Left lobe of liver (tissue), 2 donors: ENCODE measurements at regions not wholly inside any gene's neighbourhood (a gene's known extent, or its start where the extent isn't known, plus 50 kb on each side); places are given as distances from the start of the nearest gene placed in this dataset.
"Not testable (repeated sequence)": the region's sequence is repeated elsewhere in the genome, so short reads cannot be mapped to it uniquely, and the experiment has no call there.

Experiments
- ATAC-seq: fragments of 200-7000 bp; cut with Tn5 transposase; one replicate; pipeline ENCODE4 v1.9.1; 2020; ENCODE audit warnings: mild to moderate bottlenecking, moderate library complexity
- DNase-seq: peaks from one replicate; pipeline ENCODE4 v3.0.0-alpha.2; 2020; ENCODE audit warnings: low spot score
- donor health status: DM: no; HTN: no; CAD: no; lungs with moderate emphysema.
- donor health status: DM: no; HTN: yes; CAD: no.

DNA sequence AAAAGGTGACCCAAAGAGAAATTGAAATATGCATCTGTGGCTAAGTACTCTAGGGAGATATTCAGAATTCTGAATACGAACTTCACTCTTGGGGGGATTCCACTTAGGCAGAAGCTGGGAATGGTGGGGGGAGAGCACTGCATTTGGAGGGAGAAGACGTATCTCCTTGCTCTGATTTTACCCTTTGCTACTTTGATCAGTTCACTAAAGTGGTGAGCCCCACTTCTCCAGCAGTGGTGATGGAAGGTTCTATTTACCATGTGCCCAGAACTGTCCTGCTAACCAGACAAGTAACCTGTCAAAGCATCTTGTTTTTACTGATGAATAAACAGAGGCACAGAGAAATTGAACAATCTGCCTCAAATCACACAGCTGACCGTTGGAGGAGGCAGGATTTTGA is 483.4 kb downstream of the SIPA1L2 start:
- ATAC-seq: no peak
- no peak for DNase-seq

DNA sequence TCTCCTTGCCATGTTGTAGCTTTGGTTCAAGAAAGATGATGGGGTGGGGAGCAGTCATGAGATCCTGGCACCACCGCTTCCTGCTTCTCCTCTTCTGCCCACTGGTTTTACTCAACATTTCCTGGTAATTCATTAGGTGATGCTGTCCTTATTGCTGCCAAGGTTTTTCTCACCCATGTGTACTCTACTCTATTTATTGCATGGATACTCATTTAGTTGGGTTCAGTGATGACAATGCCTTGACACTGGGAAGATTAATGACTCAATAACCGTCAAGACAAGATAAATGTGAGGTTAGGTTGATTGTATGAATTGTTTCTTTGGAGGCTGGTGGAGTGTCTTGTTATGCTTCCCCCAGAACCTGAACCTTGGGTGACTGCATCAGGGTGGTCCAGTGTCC is 484.2 kb downstream of the SIPA1L2 start:
- DNase-seq (no peak), ATAC-seq (no peak)

DNA sequence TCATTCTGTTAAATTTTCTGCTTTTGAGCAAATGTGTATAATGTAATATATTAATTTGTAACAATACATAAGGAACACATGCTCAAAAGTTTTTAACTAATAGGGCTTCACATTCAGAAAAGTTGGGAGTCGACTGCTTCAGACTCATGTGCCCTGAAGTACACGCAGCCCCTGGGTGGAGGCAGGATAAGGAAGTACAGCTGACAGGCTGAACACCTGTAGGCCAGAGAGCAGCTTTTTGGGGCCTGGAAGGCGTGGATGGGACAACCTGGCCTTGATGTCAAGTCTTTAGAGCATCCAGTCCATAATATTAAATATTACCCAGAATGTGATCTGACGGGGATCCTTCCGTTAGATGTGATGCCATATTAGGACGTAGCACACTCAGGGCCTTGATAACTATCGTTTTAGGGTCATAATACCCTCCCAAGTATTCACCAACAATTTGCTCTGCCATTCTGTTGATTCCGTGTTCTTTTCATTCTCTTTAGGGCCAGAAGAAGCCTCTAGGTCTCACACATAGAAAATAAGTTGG is 485.2 kb downstream of the SIPA1L2 start:
- DNase-seq (no peak), ATAC-seq (no peak)

DNA sequence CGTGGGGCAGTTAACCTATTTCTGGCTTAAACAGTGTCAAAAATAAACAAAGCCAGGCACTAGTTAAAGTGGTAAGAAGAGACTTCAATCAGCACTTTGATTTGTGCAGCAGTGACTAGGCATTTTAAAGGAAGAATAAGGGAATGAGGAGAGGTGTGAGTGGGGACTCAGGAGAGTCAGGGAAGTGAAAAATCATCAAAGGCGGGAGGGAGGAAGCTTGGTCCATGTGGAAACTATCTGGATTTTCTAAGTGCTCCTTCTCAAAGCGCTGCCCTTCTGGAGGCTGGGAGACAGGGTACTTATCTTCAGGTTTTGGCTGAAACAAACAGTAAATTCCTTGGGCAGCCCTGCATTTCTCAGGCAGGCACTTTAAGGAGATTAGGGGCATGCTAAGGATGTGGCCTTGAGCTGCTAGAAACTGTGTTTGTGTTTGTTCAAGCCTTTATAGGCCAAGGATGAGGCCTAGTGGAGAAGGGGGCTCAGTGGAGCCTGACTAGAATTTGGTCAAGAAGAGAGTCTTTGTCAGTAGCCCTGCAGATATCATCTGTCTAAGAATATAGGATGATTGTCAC is 486.5 kb downstream of the SIPA1L2 start:
- no peak for DNase-seq
- ATAC-seq: no peak

DNA sequence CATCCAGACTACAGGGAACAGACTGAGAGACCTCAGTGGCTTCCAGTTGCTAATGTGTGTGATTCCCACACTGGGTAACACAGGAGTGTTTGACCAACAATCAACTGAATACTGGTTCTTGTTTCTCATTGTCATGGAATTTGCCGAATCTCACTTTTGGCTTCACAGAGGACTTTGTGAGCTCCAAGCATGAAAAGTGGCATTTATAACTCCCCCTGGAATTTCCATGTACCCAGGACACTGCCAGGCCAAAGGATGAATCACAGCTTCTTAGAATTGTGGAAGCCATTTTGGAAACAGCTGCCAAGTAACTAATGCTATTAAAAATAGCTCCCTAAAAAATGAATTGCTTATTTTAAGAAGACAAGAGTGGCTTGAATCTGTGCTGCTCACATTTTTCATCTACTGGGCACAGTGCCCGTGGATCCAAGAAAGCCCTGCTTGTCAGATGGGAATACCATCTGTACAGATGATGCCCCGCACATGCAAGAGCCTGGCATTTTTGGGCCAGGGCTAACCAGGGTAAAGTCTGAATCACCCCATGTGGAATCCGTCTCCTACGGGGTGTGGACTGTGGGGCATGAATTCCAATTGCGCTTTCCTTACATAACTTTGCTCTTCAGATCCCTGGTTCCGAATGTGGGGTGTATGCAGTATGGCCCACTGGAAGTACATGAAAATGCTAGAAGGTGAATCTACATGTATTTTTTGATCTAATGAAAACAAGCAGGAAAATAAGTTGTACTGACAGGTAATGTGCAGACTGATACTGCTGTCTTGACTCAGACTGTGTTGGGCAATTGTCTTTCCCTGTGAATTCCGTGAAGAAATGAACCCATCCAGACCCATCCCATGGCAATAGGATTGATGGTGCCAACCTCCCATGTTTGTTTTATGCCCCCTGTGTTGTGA is 487.3 kb downstream of the SIPA1L2 start:
- ATAC-seq (no peak), DNase-seq (no peak)

DNA sequence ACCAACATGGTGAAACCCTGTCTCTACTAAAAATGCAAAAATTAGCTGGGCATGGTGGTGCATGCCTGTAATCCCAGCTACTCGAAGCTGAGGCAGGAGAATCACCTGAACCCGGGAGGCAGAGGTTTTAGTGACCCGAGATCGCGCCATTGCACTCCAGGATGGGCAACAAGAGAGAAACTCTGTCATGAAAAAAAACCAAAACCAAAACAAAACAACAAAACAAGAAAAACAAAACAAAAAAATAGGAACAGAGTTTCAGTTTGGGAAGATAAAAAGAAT is 488.8 kb downstream of the SIPA1L2 start:
- DNase-seq, ATAC-seq: not testable (repeated sequence)

DNA sequence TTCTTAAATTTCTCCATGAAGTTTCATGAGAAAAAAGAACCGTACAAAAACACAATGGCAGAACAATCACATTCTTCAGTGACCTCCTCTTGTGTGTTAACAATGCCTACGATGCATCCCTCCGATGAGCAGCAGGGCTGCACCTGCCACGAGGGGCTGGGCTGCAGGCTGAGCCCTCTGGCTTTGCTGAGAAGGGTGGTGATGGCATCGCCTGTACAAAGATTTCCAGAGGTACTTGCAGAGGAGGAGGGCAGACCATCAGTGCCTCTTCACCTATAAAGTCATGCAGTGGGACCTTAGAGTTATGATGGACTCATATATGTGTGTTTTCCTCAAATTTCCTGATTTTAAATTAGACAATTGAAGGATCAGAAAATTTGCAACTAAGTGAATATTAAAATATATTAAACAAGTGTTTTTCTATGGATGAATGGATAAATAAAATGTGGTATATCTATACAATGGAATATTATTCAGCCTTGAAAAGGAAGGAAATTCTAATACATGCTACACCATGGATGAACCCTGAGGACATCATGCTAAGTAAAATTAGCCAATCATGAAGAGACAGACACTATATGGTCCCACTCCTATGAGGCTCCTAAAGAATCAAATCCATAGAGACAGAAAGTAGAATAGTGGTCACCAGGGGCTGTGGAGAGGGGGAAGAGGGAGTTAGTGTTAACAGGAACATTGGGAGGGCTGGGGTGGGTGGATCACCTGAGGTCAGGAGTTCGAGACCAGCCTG is 489.3 kb downstream of the SIPA1L2 start:
- ATAC-seq: no peak
- DNase-seq: no peak

DNA sequence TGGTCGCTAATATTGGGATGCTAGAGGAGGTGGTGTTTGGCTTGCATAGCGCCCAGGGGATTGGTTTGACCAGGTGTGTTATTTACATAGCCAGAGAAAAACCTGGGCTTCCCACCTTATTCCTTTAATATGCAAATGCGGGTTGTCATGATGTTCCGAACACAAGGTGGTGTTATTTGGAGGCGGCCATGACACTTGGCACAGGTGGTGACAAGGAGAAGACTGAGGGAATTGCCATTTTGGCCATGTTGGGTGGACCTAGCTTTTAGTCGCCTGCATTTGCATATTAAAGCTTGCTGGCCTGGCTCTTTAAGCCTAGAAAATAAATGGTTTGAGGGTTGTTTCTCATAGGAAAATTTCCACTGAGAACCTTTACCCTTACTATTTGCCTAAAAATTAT is 490.5 kb downstream of the SIPA1L2 start:
- DNase-seq: no peak
- ATAC-seq: no peak

DNA sequence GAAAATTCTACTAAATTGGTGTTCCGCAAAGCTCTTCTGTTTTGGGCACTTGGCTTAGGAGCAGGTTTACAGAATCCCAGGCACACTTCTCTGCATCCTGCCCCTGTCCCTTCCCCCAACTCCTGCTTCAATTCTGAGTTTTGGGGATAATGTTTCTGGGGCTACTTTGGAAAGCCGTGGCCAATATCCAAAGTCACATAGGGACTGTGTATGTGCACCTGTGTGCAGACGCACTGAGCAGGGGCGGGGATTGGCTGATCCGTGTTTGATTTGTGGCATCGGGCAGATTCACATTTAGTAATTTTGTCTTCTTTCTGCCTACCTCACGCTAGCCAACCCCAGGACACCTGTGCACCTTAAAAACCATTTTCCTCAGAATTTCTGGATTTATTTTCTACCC is 491.9 kb downstream of the SIPA1L2 start:
- ATAC-seq (no peak), DNase-seq (no peak)

DNA sequence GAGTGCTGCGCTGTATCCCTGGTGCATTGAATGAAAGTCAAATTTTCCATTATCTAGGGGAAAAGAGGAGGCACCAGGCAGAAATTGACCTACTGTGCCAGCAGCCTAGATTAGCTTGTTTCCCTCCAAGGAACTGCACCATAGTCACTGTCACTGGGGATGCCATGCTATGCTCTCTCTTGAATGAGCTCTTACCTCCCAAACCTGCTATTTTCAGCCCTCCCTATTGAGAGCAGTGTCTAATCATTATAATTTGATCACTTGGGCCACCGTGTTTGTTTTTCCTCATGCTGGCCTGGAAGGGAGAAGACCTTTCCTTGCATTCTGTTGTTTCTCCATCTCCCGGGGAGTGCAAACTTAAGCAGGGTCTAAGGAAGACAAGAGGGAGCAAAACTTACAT is 492.9 kb downstream of the SIPA1L2 start:
- ATAC-seq: no peak

DNA sequence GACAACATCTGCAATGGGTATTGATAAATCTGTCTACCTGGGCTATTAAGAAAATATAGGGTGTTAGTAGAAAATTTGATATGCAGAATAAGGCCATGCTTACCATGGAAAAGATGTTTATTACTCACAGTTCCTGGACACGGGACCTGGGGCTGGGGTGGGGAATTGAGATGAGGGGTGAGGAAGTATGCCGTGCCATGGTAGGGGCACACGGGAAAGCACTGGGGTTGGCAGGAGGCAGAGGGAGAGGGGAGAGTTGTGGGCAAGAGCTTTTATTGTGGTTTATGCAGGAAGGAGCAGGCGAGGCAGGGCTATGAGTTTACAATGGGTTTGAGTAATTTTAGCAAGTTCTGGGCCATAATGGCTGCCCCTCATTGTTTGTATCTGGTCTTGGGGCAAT is 493.8 kb downstream of the SIPA1L2 start:
- DNase-seq (no peak), ATAC-seq (no peak)

More for the DNA sequence above, 492.9 kb downstream of the SIPA1L2 start:
- DNase-seq: no peak

DNA sequence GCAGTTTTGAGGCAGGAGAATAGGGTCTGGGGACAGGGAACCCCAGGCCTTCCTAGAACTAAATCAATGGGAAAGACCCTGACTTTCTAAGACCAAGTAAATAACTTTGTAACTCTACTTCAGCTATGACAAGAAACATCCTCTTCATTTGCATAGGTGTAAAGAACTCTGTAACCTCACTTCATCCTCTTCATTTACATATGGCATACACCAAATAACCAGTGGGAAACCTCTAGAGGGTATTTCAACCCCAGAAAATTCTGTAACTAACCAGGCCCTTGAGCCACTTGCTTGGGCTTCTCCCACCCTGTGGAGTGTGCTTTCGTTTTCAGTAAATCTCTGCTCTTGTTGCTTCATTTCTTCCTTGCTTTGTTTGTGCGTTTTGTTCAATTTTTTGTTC is 495.6 kb downstream of the SIPA1L2 start:
- no peak for ATAC-seq

DNA sequence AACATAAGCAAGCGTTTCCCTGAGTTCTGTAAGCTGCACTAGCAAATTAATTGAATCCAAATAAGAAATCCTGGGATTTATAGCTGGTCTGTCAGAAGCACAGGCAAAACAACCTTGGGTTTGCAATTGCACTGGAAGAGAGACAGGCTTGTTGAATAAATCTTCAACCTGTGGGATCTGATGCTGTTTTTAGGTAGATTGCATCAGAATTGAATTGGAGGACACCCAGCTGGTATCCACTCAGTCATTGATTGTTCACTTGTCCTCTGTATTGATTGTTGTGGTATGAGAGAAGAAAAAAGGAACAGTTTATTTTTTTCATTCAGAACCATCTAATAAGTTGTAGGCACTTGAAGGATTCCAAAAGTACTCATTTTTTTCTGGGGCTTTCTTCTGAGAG is 497.4 kb downstream of the SIPA1L2 start:
- ATAC-seq (peak; percentile 51), DNase-seq (no peak)

More for the DNA sequence above, 495.6 kb downstream of the SIPA1L2 start:
- no peak for DNase-seq

DNA sequence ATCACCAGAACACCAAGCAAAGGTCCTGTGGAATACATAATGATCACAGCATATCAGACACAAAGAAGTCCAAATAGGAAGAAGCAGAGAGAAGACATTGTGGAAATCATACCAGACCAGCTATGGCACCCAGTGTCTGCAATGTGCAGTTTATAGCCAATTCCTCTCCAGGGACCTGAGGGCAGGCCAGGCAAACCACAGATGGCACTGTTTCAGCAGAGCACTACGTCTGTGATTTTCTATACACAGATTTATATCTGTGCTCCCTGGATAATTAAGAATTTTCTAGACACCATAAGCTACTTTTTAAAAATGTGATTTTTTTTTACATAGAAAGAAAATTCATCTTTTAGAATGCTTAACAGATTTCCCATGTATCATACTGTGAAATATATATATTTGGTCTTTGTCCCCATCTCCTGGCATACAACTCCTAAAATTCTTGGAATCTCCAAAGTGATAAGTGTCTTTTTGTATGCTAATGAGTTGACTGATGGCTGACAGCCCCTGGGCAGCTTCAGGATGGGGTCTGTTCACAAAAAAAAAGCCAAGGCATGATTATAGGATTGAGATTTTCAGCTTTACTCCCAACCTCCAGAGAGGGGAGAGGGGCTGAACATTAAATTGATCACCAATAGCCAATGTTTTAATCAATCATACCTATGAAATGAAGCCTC is 498.1 kb downstream of the SIPA1L2 start:
- DNase-seq (no peak), ATAC-seq (no peak)

DNA sequence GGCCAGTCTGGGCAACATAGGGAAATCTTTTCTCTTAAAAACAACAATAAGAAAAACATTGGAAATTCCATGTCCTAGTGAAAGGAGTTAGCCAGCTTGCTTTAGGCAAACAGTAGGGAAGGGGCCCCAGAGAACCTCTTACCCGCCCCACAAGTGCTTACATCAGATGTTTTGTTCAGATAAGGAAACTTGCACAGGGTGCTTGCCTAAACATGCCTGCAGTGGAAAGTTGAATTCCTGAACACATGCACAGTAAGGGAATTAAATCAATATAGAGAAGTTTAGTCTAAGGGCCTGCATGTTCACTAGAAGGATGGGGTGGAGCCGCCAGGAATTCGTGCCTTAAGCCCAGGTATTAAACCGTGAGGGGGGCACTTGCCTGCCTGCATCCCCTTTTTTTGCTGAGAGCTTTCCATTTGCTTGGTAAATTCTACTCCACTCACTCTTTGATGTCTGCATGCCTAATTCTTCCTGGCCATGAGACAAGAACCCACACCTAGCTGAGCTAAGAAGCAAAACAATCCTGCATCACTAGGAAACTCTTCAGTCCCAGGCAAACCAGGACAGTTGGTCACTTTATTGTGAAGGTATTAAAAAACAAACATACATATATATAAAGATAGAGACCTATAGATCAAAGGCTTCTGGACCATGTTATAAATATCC is 499.0 kb downstream of the SIPA1L2 start:
- ATAC-seq (no peak), DNase-seq (no peak)

DNA sequence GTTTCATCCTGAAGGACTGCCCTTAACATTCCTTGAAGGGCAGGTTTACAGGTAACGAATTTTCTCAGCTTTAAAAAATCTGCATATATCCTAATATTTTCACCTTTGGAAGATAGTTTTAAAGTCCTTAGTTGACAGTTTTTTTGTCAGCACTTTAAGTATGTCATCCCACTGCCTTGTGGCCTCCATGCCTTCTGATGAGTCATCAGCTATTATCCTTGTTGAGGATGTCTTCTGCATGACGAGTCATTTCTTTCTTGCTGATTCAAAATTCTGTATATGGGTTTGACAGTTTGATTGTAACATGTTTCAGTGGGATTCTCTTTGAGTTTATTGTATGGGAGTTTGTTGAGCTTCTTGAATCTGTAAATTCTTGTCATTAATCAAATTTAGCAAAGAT is 500.6 kb downstream of the DISC1 start:
- ATAC-seq (no peak), DNase-seq (no peak)

DNA sequence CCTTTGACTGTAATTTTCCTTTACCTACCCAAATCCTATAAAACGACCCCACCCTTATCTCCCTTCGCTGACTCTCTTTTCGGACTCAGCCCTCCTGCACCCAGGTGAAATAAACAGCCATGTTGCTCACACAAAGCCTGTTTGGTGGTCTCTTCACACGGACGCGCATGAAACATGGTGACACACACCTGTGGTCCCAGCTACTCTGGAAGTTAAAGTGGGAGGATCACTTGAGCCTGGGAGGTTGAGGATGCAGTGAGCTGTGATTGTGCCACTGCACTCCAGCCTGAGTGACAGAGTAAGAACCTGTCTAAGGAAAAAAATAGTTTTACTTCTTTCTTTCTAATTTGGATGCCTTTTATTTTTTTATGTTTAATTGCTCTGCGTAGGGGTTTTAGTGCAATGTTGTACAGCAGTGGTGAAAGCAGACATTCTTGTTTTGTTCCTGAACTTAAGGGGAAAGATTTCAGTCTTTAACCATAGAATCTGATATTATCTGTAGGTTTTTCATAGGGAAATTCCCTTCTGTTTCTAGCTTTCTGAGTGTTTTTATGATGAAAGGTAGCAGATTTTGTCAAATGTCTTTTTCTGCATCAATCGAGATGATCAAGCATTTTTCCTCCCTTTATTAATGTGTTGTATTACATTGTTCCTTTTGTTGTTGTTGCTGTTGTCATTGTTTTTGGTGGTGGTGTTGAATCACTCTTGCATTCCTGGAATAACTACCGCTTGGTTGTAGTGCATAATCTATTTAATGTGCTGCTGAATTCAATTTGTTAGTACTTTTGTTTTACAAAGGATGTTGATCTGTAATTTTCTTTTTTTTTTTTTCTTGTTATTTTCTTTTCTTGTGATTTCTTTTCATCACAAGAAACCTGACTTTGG is 497.4 kb downstream of the DISC1 start:
- DNase-seq: no peak
- no peak for ATAC-seq

DNA sequence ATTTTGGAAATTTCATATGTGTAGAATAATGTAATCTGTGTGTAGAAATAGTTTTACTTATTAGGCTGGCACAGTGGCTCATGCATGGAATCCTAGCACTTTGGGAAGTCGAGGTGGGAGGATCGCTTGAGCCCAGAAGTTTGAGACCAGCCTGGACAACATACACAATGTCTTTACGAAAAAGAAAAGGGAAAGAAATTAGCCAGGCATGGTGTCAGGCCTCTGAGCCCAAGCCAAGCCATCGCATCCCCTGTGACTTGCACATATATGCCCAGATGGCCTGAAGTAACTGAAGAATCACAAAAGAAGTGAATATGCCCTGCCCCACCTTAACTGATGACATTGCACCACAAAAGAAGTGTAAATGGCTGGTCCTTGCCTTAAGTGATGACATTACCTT is 491.3 kb downstream of the DISC1 start:
- ATAC-seq, DNase-seq: not testable (repeated sequence)

DNA sequence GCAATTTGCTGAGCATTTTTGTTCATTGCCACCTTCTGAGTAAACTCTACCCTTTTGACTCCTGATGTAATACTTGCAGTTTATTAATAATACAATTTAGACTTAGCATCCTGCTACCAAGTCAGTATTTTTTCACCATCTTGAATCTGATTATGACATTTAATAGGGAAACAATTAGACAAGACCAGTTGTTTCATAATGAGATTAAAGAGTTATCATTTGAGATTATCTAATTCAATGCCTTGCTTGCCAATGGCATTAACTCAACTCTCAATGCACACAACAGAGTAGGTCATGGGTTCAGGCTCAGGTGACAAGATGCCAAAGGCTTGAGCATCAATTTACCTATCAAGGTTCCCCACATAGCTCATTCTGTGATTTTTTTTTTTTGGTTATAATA is 488.4 kb downstream of the DISC1 start:
- DNase-seq (no peak), ATAC-seq (no peak)

DNA sequence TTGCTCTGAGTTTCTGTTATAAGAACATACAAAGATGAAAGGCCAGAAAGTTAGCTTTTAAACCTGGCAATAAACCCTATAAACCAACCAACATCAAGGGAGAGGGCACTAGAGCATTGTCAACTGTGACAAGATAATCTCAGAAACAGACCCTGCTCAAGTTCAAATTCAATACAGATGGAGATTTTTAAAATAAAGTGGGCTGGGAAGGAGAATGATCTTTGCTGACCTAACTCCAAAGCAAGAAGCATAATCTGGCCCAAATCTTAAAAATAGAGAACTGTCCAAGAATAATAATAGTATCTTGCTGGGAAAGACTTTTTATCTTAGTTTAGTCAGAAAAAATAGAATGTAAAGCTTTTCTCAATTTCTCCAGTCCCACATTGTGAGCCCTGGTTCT is 485.5 kb downstream of the DISC1 start:
- DNase-seq: no peak
- ATAC-seq: no peak
